Breast epithelium (tissue), 4 donors: ENCODE measurements at regions not wholly inside any gene's neighbourhood (a gene's known extent, or its start where the extent isn't known, plus 50 kb on each side); places are given as distances from the start of the nearest gene placed in this dataset.

Source experiments
- DNase-seq, 2 donors: peaks; one replicate each; pipeline ENCODE4 v3.0.0-alpha.2; 2019; ENCODE audit warnings: low spot score in 2 of 2
- H3K27ac ChIP-seq, 2 donors: fragments of 200-600 bp; sonication (generic) in 1 of 2; one replicate each; pipeline ENCODE4 v1.5.1; 2016 to 2019; ENCODE audit warnings: mild to moderate bottlenecking in 1 of 2
- H3K27me3 ChIP-seq, 2 donors: fragments of 200-600 bp; sonication (generic) in 1 of 2; one replicate each; pipeline versions ENCODE4 v1.5.1 to v1.6.0; 2017 to 2019; ENCODE audit warnings: control low read depth in 1 of 2, mild to moderate bottlenecking in 1 of 2
- H3K36me3 ChIP-seq: fragments of 200-600 bp; one replicate; pipeline ENCODE4 v1.5.1; 2019
- H3K4me1 ChIP-seq, 2 donors: fragments of 200-600 bp; sonication (generic); one replicate each; pipeline ENCODE4 v1.5.1; 2016 to 2019; ENCODE audit warnings: control low read depth in 1 of 2
- H3K4me3 ChIP-seq, 3 donors: fragments of 200-600 bp; sonication (generic); 1 replicate in 2 of 3; 2 replicates in 1 of 3; pipeline ENCODE4 v1.5.1; 2016 to 2019; ENCODE audit warnings: mild to moderate bottlenecking in 3 of 3, moderate library complexity in 2 of 3
- H3K9me3 ChIP-seq, 2 donors: fragments of 200-600 bp; sonication (generic) in 1 of 2; one replicate each; pipeline ENCODE4 v1.5.1; 2016 to 2019; ENCODE audit warnings: control low read depth in 1 of 2
- POLR2A ChIP-seq: fragments of 450-650 bp; IDR thresholded peaks from one replicate; pipeline ENCODE4 v1.6.1; 2016; ENCODE audit warnings: antibody characterized with exemption, mild to moderate bottlenecking, moderate library complexity
- POLR2AphosphoS5 ChIP-seq, 3 donors: sonication (generic); formaldehyde crosslinking; IDR thresholded peaks; one replicate each; pipeline ENCODE4 v1.6.1; 2017; ENCODE audit warnings: antibody characterized with exemption in 3 of 3
- intact Hi-C: fragments of 100-400 bp; cut with DNase I; formaldehyde crosslinking; loops from one replicate; pipeline ENCODE4 v1.15.1; 2023; ENCODE audit warnings: low total_unique reads
- TF ChIP-seq, protein P1 (sequence below), 3 donors: fragments of 450-650 bp; IDR thresholded peaks; one replicate each; pipeline ENCODE4 v1.5.1; 2016 to 2017; ENCODE audit warnings: antibody characterized with exemption in 3 of 3, mild to moderate bottlenecking in 3 of 3, moderate library complexity in 3 of 3

- H3K36me3 ChIP-seq = no peaks in the 10 kb centered on the region
- intact Hi-C loops = no loop called here
- no peak overlapping the region for H3K27ac ChIP-seq
- H3K4me3 ChIP-seq = no peak overlapping the region
- no peak for DNase-seq
- TF ChIP-seq POLR2AphosphoS5 (IDR thresholded peaks at IDR 0.05) (no peak), POLR2A (no peak)
- TF ChIP-seq, protein P1, sequence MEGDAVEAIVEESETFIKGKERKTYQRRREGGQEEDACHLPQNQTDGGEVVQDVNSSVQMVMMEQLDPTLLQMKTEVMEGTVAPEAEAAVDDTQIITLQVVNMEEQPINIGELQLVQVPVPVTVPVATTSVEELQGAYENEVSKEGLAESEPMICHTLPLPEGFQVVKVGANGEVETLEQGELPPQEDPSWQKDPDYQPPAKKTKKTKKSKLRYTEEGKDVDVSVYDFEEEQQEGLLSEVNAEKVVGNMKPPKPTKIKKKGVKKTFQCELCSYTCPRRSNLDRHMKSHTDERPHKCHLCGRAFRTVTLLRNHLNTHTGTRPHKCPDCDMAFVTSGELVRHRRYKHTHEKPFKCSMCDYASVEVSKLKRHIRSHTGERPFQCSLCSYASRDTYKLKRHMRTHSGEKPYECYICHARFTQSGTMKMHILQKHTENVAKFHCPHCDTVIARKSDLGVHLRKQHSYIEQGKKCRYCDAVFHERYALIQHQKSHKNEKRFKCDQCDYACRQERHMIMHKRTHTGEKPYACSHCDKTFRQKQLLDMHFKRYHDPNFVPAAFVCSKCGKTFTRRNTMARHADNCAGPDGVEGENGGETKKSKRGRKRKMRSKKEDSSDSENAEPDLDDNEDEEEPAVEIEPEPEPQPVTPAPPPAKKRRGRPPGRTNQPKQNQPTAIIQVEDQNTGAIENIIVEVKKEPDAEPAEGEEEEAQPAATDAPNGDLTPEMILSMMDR (IDR thresholded peaks at IDR 0.05) = no peak
- no peaks in the 10 kb centered on the region for H3K27me3 ChIP-seq
- H3K4me1 ChIP-seq = no peaks in the 10 kb centered on the region
- no peaks in the 10 kb centered on the region for H3K9me3 ChIP-seq
These were observed 66.8 kb upstream of the RIOK3 start for GRCh38 chr18:23386317-23386716.

DNA sequence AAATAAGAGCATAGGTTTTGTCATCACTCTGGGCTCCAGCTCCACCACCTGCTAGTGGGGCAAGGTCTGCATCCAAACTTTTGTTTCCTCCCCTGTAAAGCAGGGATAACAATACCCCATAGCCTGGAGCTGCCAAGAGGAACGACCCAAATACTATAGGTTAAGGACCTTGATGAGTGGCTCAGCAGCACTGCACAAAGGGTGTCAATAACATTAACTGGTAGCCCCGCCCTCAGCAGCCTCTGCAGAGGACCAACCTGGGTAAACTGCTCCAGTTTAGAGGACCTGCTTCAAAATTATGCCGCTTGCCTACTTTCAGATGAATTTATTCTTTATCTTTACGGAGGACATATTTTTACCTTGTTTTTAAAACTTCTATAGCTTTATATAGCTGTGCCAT, 65.8 kb upstream of the RIOK3 start:
- Histone ChIP-seq H3K36me3 (no peaks in the 10 kb centered on the region), H3K9me3 (no peaks in the 10 kb centered on the region), H3K27me3 (no peaks in the 10 kb centered on the region), H3K4me3 (no peak overlapping the region), H3K4me1 (no peaks in the 10 kb centered on the region), H3K27ac (no peak overlapping the region)
- intact Hi-C loops = no loop called here
- no peak for DNase-seq
- TF ChIP-seq POLR2A (no peak), POLR2AphosphoS5 (IDR thresholded peaks at IDR 0.05) (no peak)
- TF ChIP-seq, protein P1 (IDR thresholded peaks at IDR 0.05) = no peak

DNA sequence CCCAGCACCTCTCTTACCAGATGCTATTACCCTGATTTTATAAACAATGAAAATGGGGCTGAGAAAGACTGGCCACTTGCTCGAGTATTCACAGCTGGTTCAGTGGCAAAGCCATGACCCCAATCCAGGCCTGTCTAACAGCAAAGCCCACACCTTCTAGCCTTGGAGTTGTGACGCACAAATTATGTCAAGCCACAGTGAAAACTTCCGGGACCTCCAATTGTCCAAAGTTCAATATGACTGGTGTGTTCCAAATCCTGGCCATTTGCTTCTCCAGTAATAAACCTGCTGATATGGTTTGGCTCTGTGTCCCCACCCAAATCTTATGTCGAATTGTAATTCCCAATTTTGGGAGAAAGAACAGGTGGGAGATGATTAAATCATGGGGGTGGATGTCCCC, 64.7 kb upstream of the RIOK3 start:
- DNase-seq = no peak
- Histone ChIP-seq H3K4me1 (no peaks in the 10 kb centered on the region), H3K9me3 (no peaks in the 10 kb centered on the region), H3K27ac (no peak overlapping the region), H3K4me3 (no peak overlapping the region), H3K27me3 (no peaks in the 10 kb centered on the region), H3K36me3 (no peaks in the 10 kb centered on the region)
- no peak for TF ChIP-seq POLR2AphosphoS5 (IDR thresholded peaks at IDR 0.05)
- intact Hi-C loops = no loop called here

GRCh38 chr18:23391156-23391555, 61.9 kb upstream of the RIOK3 start:
- intact Hi-C loops = no loop called here
- Histone ChIP-seq H3K36me3 (no peaks in the 10 kb centered on the region), H3K4me1 (no peaks in the 10 kb centered on the region), H3K27me3 (no peaks in the 10 kb centered on the region), H3K9me3 (no peaks in the 10 kb centered on the region), H3K4me3 (no peak overlapping the region), H3K27ac (no peak overlapping the region)
- no peak for TF ChIP-seq POLR2A
- TF ChIP-seq, protein P1 (IDR thresholded peaks at IDR 0.05) = no peak
- TF ChIP-seq POLR2AphosphoS5 (IDR thresholded peaks at IDR 0.05) = no peak
- no peak for DNase-seq

- Histone ChIP-seq H3K4me1 (no peaks in the 10 kb centered on the region), H3K27ac (no peak overlapping the region), H3K4me3 (no peak overlapping the region), H3K27me3 (no peaks in the 10 kb centered on the region), H3K36me3 (no peaks in the 10 kb centered on the region), H3K9me3 (no peaks in the 10 kb centered on the region)
- intact Hi-C loops = no loop called here
- no peak for DNase-seq
- TF ChIP-seq, protein P1 (IDR thresholded peaks at IDR 0.05) = no peak
- TF ChIP-seq POLR2AphosphoS5 (IDR thresholded peaks at IDR 0.05) (no peak), POLR2A (no peak)
These were observed 55.2 kb upstream of the RIOK3 start for GRCh38 chr18:23397907-23398306.

DNA sequence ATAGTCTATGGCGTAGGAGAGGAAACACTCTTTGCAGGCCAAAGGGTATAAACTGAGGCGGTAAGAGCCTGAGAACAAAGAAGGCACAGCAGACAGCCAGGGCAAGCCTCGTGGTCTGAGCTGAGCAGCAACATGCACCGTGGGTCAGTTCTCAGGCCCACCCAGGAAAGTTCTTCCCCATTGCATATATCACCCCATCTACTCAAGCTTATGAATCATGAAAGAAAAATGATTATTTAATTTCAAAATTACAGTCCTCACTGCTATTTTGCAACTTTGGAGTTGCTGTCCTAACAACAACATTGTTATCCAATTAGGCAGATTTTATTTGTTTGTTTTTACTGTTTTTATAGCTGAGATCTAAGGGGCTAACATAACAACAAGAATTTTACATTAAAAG, 54.7 kb upstream of the RIOK3 start:
- intact Hi-C loops = no loop called here
- H3K4me3 ChIP-seq = no peak overlapping the region
- H3K9me3 ChIP-seq = no peaks in the 10 kb centered on the region
- H3K27me3 ChIP-seq = no peaks in the 10 kb centered on the region
- TF ChIP-seq, protein P1 (IDR thresholded peaks at IDR 0.05) = no peak
- TF ChIP-seq POLR2A (no peak), POLR2AphosphoS5 (IDR thresholded peaks at IDR 0.05) (no peak)
- no peaks in the 10 kb centered on the region for H3K36me3 ChIP-seq
- no peak overlapping the region for H3K27ac ChIP-seq
- DNase-seq = no peak
- H3K4me1 ChIP-seq = no peaks in the 10 kb centered on the region
